ENCODE measurements at regions not wholly inside any gene's neighbourhood (a gene's known extent, or its start where the extent isn't known, plus 50 kb on each side); places are given as distances from the start of the nearest gene placed in this dataset.

DNA sequence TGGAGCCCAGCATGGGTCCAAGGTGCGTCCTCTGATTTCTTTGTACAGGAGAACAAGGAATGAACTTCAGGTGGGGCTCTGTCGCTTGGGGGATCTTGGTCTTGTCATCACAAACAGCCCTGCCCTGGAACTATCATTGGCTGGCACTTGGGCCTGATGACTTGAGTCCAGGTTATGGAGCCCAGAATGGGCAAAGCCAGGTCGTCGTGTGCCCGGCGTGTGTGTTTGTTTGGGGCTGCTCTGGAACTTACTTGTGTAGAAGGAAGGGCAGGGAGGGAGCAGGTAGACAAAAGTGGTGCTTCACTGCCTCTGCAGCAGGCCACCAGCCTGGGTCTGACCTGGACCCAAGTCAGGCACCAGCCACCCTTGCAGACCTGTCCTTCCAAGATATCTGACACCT, 306.3 kb upstream of the HS6ST1 start:
- TF ChIP-seq, protein P1, sequence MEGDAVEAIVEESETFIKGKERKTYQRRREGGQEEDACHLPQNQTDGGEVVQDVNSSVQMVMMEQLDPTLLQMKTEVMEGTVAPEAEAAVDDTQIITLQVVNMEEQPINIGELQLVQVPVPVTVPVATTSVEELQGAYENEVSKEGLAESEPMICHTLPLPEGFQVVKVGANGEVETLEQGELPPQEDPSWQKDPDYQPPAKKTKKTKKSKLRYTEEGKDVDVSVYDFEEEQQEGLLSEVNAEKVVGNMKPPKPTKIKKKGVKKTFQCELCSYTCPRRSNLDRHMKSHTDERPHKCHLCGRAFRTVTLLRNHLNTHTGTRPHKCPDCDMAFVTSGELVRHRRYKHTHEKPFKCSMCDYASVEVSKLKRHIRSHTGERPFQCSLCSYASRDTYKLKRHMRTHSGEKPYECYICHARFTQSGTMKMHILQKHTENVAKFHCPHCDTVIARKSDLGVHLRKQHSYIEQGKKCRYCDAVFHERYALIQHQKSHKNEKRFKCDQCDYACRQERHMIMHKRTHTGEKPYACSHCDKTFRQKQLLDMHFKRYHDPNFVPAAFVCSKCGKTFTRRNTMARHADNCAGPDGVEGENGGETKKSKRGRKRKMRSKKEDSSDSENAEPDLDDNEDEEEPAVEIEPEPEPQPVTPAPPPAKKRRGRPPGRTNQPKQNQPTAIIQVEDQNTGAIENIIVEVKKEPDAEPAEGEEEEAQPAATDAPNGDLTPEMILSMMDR (IDR thresholded peaks at IDR 0.05), result no peak
- TF ChIP-seq POLR2A (IDR thresholded peaks at IDR 0.05), result no peak

Data from gastroesophageal sphincter (tissue), 3 donors.